B cell (primary cell): ENCODE measurements at regions not wholly inside any gene's neighbourhood (a gene's known extent, or its start where the extent isn't known, plus 50 kb on each side); places are given as distances from the start of the nearest gene placed in this dataset.

Experiments used
- ATAC-seq: fragments of 200-7000 bp; cut with Tn5 transposase; one replicate; pipeline ENCODE4 v1.10.0; 2021; ENCODE audit warnings: low read depth, mild to moderate bottlenecking, moderate number of reproducible peaks, moderate library complexity
- CTCF ChIA-PET: fragments of 350-600 bp; sonication (Branson Sonifier 250); formaldehyde crosslinking; loops from one replicate; lab custom pipeline; 2021; ENCODE audit warnings: antibody characterized with exemption, inconsistent platforms; lab: Charles Lee
- POLR2A ChIA-PET: fragments of 350-600 bp; sonication (Branson Sonifier 250); formaldehyde crosslinking; loops from one replicate; lab custom pipeline; 2021; ENCODE audit warnings: antibody characterized with exemption; lab: Charles Lee
- DNase-seq: peaks from one replicate; pipeline ENCODE4 v3.0.0; 2013
- H2AFZ ChIP-seq: 2 replicates; pipeline ENCODE4 v1.6.1; 2012; ENCODE audit warnings: mild to moderate bottlenecking, low read depth, low read length; ENCODE audit not compliant: insufficient read depth, poor library complexity, severe bottlenecking
- H3K27ac ChIP-seq, 2 donors: 1 replicate in 1 of 2; 2 replicates in 1 of 2; pipeline ENCODE4 v1.5.1; 2012 to 2013; ENCODE audit warnings: low read length in 2 of 2, mild to moderate bottlenecking in 2 of 2, moderate library complexity in 1 of 2
- H3K27me3 ChIP-seq, 4 experiments: fragments of 200-600 bp in 1 of 4; sonication (generic) in 1 of 4; replicated peaks in 1 of 4; 1 replicate in 2 of 4; 2 replicates in 2 of 4; pipeline versions ENCODE4 v1.6.1 to v1.7.0; 2013 to 2016; ENCODE audit warnings: low read length in 3 of 4, mild to moderate bottlenecking in 2 of 4, mixed read lengths in 1 of 4, moderate library complexity in 1 of 4; ENCODE audit not compliant: insufficient read depth in 4 of 4, control insufficient read depth in 3 of 4; ENCODE audit errors: control extremely low read depth in 1 of 4
- H3K36me3 ChIP-seq, 2 experiments: replicated peaks in 1 of 2; 1 replicate in 1 of 2; 2 replicates in 1 of 2; pipeline versions ENCODE4 v1.6.1 to v1.7.1; 2013; ENCODE audit warnings: low read length in 1 of 2; ENCODE audit not compliant: insufficient read depth in 2 of 2, control insufficient read depth in 1 of 2; ENCODE audit errors: control extremely low read depth in 1 of 2, extremely low read depth in 1 of 2
- H3K4me1 ChIP-seq, 2 donors: fragments of 200-600 bp in 1 of 2; sonication (generic) in 1 of 2; 1 replicate in 1 of 2; 2 replicates in 1 of 2; pipeline versions ENCODE4 v1.5.1 to v1.6.1; 2013 to 2017; ENCODE audit warnings: low read length in 2 of 2; ENCODE audit not compliant: control insufficient read depth in 2 of 2, insufficient read depth in 2 of 2
- H3K4me2 ChIP-seq: replicated peaks from 2 replicates; pipeline ENCODE3; 2012; ENCODE audit warnings: mild to moderate bottlenecking, low read depth, low read length; ENCODE audit not compliant: poor library complexity, severe bottlenecking
- H3K4me3 ChIP-seq, 5 experiments: fragments of 200-600 bp in 1 of 5; sonication (generic) in 1 of 5; 1 replicate in 3 of 5; 2 replicates in 2 of 5; pipeline versions ENCODE4 v1.5.1 to v1.7.0; 2011 to 2016; ENCODE audit warnings: low read length in 4 of 5, mild to moderate bottlenecking in 4 of 5, low read depth in 2 of 5, control low read depth in 1 of 5, moderate library complexity in 1 of 5; ENCODE audit not compliant: insufficient read depth in 1 of 5; ENCODE audit errors: control extremely low read depth in 1 of 5, extremely low read depth in 1 of 5
- H3K79me2 ChIP-seq: fragments of 200-600 bp; sonication (generic); one replicate; pipeline ENCODE4 v1.6.0; 2016; ENCODE audit warnings: low read length; ENCODE audit not compliant: control insufficient read depth, insufficient read depth
- H3K9ac ChIP-seq: fragments of 200-600 bp; sonication (generic); 2 replicates; pipeline ENCODE4 v1.6.1; 2017; ENCODE audit warnings: mild to moderate bottlenecking, low read length, moderate library complexity
- H3K9me3 ChIP-seq, 3 donors: one replicate each; pipeline versions ENCODE4 v1.6.1 to v1.7.1; 2013; ENCODE audit warnings: low read length in 2 of 3; ENCODE audit not compliant: control insufficient read depth in 2 of 3, insufficient read depth in 1 of 3; ENCODE audit errors: control extremely low read depth in 1 of 3
- H4K20me1 ChIP-seq: 2 replicates; pipeline ENCODE4 v1.6.0; 2012; ENCODE audit warnings: mild to moderate bottlenecking, low read length; ENCODE audit not compliant: insufficient read depth, control insufficient read depth, poor library complexity, severe bottlenecking
- H3K27ac Mint-ChIP-seq: one replicate; pipeline ENCODE4 v1.8.0; 2021; ENCODE audit warnings: mixed read lengths
- H3K27me3 Mint-ChIP-seq: one replicate; pipeline ENCODE4 v1.8.0; 2021; ENCODE audit warnings: mixed read lengths
- H3K4me1 Mint-ChIP-seq: one replicate; pipeline ENCODE4 v1.8.0; 2021; ENCODE audit warnings: mixed read lengths
- H3K4me3 Mint-ChIP-seq: one replicate; pipeline ENCODE4 v1.8.0; 2021; ENCODE audit warnings: mixed read lengths
- H3K9me3 Mint-ChIP-seq: one replicate; pipeline ENCODE4 v1.8.0; 2022; ENCODE audit warnings: mixed read lengths; ENCODE audit not compliant: insufficient read depth
- CTCF ChIP-seq: fragments of 200-600 bp; IDR thresholded peaks from one replicate; pipeline ENCODE4 v1.8.0; 2022; ENCODE audit warnings: antibody characterized with exemption, mild to moderate bottlenecking
- EZH2 ChIP-seq: IDR thresholded peaks from 2 replicates; pipeline ENCODE4 v1.6.1; 2012; ENCODE audit warnings: borderline replicate concordance, low read depth, mild to moderate bottlenecking, moderate library complexity, low read length; ENCODE audit not compliant: insufficient read depth, poor library complexity, severe bottlenecking
- WGBS: methylation state at CpG from one replicate; pipeline ENCODE4 v1.1.5; 2013; ENCODE audit warnings: missing lambda C conversion rate; ENCODE audit not compliant: insufficient coverage; 5-methylcytosine and 5-hydroxymethylcytosine counted together
- intact Hi-C: fragments of 100-400 bp; cut with micrococcal nuclease; formaldehyde crosslinking; loops from one replicate; pipeline ENCODE4 v1.10.0; 2022

GRCh38 chr14:99034711-99035171, 237.3 kb downstream of the BCL11B start:
- intact Hi-C loops, result no loop called here
- ATAC-seq, result no peak
- no peaks in the 10 kb centered on the region for H3K4me1 Mint-ChIP-seq

DNA sequence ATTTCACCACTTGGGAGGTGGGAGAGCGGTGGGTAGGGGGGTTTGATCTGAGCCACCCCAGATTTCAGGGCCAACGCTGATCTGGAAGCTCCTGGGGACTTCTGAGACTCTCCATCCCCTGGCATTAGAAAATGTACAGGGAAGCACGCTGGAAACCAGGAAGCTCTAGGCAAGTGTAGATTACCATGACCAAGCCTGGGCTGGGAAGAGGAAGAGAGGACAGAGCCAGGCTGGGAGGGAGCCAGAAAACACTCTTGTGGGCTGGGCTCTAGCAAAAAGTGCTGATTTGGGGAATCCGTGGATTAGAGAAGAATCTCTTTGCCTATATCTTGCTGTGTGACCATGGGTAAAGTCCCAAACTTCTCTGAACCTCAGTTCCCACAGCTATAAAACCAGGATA, 236.7 kb downstream of the BCL11B start:
- Histone ChIP-seq H3K4me1 (no peaks in the 10 kb centered on the region), H2AFZ (no peak overlapping the region), H3K9ac (no peak overlapping the region), H3K9me3 (peaks cover 0 to 52% (median 0%) of the 10 kb centered on the region in 3 donors), H3K27me3 (no peaks in the 10 kb centered on the region), H3K4me3 (no peak overlapping the region), H3K79me2 (no peaks in the 10 kb centered on the region), H3K4me2 (no peak overlapping the region), H4K20me1 (no peaks in the 10 kb centered on the region), H3K36me3 (no peaks in the 10 kb centered on the region), H3K27ac (no peak overlapping the region)
- Mint-ChIP-seq H3K27ac (no peak overlapping the region), H3K9me3 (peaks cover 9% of the 10 kb centered on the region), H3K27me3 (no peaks in the 10 kb centered on the region), H3K4me3 (no peak overlapping the region), H3K4me1 (no peaks in the 10 kb centered on the region)
- ChIA-PET POLR2A (no interaction called here), CTCF (no interaction called here)
- no peak for DNase-seq
- WGBS, result 92% methylated on average over 2 of the region's 4 CpGs
- intact Hi-C loops, result no loop called here
- TF ChIP-seq EZH2 (no peak), CTCF (no peak)
- no peak for ATAC-seq

More at GRCh38 chr14:99034711-99035171, 237.3 kb downstream of the BCL11B start:
- POLR2A ChIA-PET, result no interaction called here
- Mint-ChIP-seq H3K27me3 (no peaks in the 10 kb centered on the region), H3K27ac (no peak overlapping the region), H3K4me3 (no peak overlapping the region), H3K9me3 (peaks cover 9% of the 10 kb centered on the region)
- H3K9me3 ChIP-seq, result peaks cover 0 to 53% (median 0%) of the 10 kb centered on the region in 3 donors
- no peak overlapping the region for H3K27ac ChIP-seq
- no peak overlapping the region for H3K4me3 ChIP-seq
- no peaks in the 10 kb centered on the region for H3K27me3 ChIP-seq
- no peak for DNase-seq
- H3K4me1 ChIP-seq, result no peaks in the 10 kb centered on the region
- no peak overlapping the region for H2AFZ ChIP-seq
- TF ChIP-seq CTCF, result no peak
- no peak for TF ChIP-seq EZH2
- 91% methylated on average over 15 of the region's 16 CpGs for WGBS
- H3K9ac ChIP-seq, result no peak overlapping the region
- H3K36me3 ChIP-seq, result no peaks in the 10 kb centered on the region
- no peaks in the 10 kb centered on the region for H4K20me1 ChIP-seq
- H3K4me2 ChIP-seq, result no peak overlapping the region
- CTCF ChIA-PET, result no interaction called here
- no peaks in the 10 kb centered on the region for H3K79me2 ChIP-seq
